Stimulated activated naive CD8-positive, alpha-beta T cell treated with anti-CD3 and anti-CD28 coated beads, Interleukin-15, Interleukin-2, amounts not matched to agents 100 ng/mL and 50 ng/mL, for 24 hours (primary cell): ENCODE measurements at regions not wholly inside any gene's neighbourhood (a gene's known extent, or its start where the extent isn't known, plus 50 kb on each side); places are given as distances from the start of the nearest gene placed in this dataset.
A peak's percentile ranks its signal among the peaks of the same experiment; 100 is the strongest.

Experiments
- H3K27ac Mint-ChIP-seq: one replicate; pipeline ENCODE4 v1.8.0; 2021; ENCODE audit warnings: mild to moderate bottlenecking, mixed read lengths
- H3K27me3 Mint-ChIP-seq: one replicate; pipeline ENCODE4 v1.8.0; 2021; ENCODE audit warnings: mixed read lengths
- H3K36me3 Mint-ChIP-seq: one replicate; pipeline ENCODE4 v1.8.0; 2021; ENCODE audit warnings: low read depth, mixed read lengths
- H3K4me1 Mint-ChIP-seq: one replicate; pipeline ENCODE4 v1.8.0; 2021; ENCODE audit warnings: low read depth, mixed read lengths
- H3K4me3 Mint-ChIP-seq: one replicate; pipeline ENCODE4 v1.8.0; 2021; ENCODE audit warnings: mild to moderate bottlenecking, mixed read lengths
- H3K9me3 Mint-ChIP-seq: one replicate; pipeline ENCODE4 v1.8.0; 2021; ENCODE audit warnings: mixed read lengths

GRCh38 chr14:31936115-31936514, 141.0 kb upstream of the ARHGAP5 start:
- Mint-ChIP-seq H3K27ac (no peak overlapping the region), H3K9me3 (no peaks in the 10 kb centered on the region), H3K36me3 (no peaks in the 10 kb centered on the region), H3K4me3 (no peak overlapping the region), H3K4me1 (peaks cover 10% of the 10 kb centered on the region), H3K27me3 (no peaks in the 10 kb centered on the region)

DNA sequence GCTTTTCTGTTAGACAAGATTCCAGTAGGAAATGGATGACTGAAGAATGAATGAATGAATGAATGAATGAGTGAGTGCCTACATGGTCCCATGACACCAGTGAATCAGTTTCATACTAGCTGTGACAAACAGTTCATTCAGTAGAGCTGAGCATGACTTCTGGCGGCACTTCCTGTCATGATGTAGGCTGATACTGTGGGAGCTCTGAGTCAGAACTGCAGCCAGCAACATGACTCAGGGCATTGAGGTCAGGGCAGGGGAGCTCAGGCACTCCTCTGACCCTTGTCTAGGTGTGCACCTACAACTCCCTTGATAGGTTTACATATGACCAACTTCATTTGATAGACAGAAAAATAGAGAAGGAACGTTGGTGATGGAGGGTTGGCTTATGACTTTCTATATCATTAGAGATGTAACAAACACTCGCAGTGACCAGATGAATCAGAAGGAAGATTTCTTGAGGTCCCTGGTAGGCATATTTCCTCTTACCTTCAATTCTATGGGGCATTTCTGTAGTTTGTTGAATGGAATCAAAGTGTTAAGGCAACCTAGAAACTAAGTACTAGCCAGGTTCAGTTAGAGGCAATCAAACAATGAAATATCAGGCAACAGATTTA, 139.3 kb upstream of the ARHGAP5 start:
- no peaks in the 10 kb centered on the region for H3K27me3 Mint-ChIP-seq
- peaks cover 10% of the 10 kb centered on the region for H3K4me1 Mint-ChIP-seq
- peak overlapping the region; percentile 53 for H3K27ac Mint-ChIP-seq
- H3K9me3 Mint-ChIP-seq, result no peaks in the 10 kb centered on the region
- no peak overlapping the region for H3K4me3 Mint-ChIP-seq
- no peaks in the 10 kb centered on the region for H3K36me3 Mint-ChIP-seq

GRCh38 chr14:31939934-31940333, 137.2 kb upstream of the ARHGAP5 start:
- Mint-ChIP-seq H3K4me3 (no peak overlapping the region), H3K27me3 (no peaks in the 10 kb centered on the region), H3K4me1 (peaks cover 18% of the 10 kb centered on the region), H3K27ac (no peak overlapping the region), H3K36me3 (no peaks in the 10 kb centered on the region), H3K9me3 (no peaks in the 10 kb centered on the region)

GRCh38 chr14:31941487-31941886, 135.6 kb upstream of the ARHGAP5 start:
- H3K27me3 Mint-ChIP-seq, result no peaks in the 10 kb centered on the region
- H3K36me3 Mint-ChIP-seq, result no peaks in the 10 kb centered on the region
- peaks cover 23% of the 10 kb centered on the region for H3K4me1 Mint-ChIP-seq
- no peaks in the 10 kb centered on the region for H3K9me3 Mint-ChIP-seq
- H3K27ac Mint-ChIP-seq, result no peak overlapping the region
- H3K4me3 Mint-ChIP-seq, result no peak overlapping the region

- Mint-ChIP-seq H3K27ac (no peak overlapping the region), H3K4me1 (peaks cover 22% of the 10 kb centered on the region), H3K36me3 (no peaks in the 10 kb centered on the region)
Measured at GRCh38 chr14:31942166-31942841, 134.8 kb upstream of the ARHGAP5 start.

GRCh38 chr14:31943217-31943799, 133.8 kb upstream of the ARHGAP5 start:
- Mint-ChIP-seq H3K36me3 (no peaks in the 10 kb centered on the region), H3K4me1 (peaks cover 13% of the 10 kb centered on the region), H3K4me3 (no peak overlapping the region), H3K27me3 (no peaks in the 10 kb centered on the region), H3K27ac (no peak overlapping the region), H3K9me3 (no peaks in the 10 kb centered on the region)

More at GRCh38 chr14:31942166-31942841, 134.8 kb upstream of the ARHGAP5 start:
- Mint-ChIP-seq H3K9me3 (no peaks in the 10 kb centered on the region), H3K4me3 (no peak overlapping the region), H3K27me3 (no peaks in the 10 kb centered on the region)

DNA sequence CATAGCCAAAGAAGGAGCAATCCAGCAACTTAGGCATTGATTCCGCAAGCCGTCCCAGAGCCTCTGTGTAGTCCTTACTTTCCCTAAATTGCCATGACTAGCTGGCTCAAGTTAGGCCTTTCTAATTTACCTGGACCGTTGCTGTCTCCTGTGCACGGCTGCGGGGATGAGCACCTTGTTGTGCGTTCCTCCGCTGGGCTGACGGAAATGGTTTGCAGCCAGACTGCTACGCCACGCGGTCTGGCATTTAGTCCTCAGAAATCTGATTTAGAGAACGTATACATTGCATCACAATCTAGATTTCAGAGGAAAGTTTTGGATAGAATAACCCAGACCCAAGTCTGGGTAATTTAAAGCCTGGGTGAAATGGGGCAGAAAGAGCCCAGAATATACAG, 133.2 kb upstream of the ARHGAP5 start:
- H3K9me3 Mint-ChIP-seq, result no peaks in the 10 kb centered on the region
- no peak overlapping the region for H3K27ac Mint-ChIP-seq
- no peak overlapping the region for H3K4me3 Mint-ChIP-seq
- H3K36me3 Mint-ChIP-seq, result no peaks in the 10 kb centered on the region
- no peaks in the 10 kb centered on the region for H3K27me3 Mint-ChIP-seq
- H3K4me1 Mint-ChIP-seq, result peaks cover 13% of the 10 kb centered on the region

- H3K9me3 Mint-ChIP-seq, result no peaks in the 10 kb centered on the region
- no peak overlapping the region for H3K27ac Mint-ChIP-seq
- H3K4me3 Mint-ChIP-seq, result no peak overlapping the region
- no peaks in the 10 kb centered on the region for H3K27me3 Mint-ChIP-seq
- H3K36me3 Mint-ChIP-seq, result no peaks in the 10 kb centered on the region
- peaks cover 13% of the 10 kb centered on the region for H3K4me1 Mint-ChIP-seq
Measured at GRCh38 chr14:31944256-31945073, 132.6 kb upstream of the ARHGAP5 start.

DNA sequence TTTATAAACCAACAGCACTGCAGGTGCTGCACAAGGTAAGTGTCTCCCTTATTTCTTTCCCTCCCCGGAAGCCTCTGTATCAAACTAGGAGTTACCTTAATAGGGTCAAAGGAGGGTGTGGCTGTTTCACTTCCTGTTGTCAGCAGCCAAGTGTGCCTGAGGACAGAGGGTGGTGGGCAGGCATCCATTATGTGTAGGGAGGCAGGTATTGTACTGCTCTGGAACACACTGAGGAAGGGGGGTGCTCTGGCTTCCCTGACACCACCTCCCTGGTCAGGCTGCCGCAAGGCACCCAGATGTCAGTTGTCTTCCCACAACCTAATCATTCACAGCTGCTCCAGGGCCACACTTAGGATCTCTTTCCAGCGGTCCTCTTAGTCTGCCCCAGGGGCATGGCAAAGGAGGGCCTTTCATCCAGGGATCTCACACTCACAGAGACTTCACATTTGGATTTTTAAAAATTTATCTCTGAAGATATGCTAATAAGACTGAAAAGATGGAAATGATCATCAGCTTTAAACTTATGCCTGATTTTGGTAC, 132.0 kb upstream of the ARHGAP5 start:
- peaks cover 13% of the 10 kb centered on the region for H3K4me1 Mint-ChIP-seq
- no peaks in the 10 kb centered on the region for H3K36me3 Mint-ChIP-seq
- H3K9me3 Mint-ChIP-seq, result no peaks in the 10 kb centered on the region
- no peak overlapping the region for H3K4me3 Mint-ChIP-seq
- H3K27ac Mint-ChIP-seq, result no peak overlapping the region
- no peaks in the 10 kb centered on the region for H3K27me3 Mint-ChIP-seq

- no peaks in the 10 kb centered on the region for H3K36me3 Mint-ChIP-seq
- H3K27ac Mint-ChIP-seq, result no peak overlapping the region
- no peaks in the 10 kb centered on the region for H3K27me3 Mint-ChIP-seq
- H3K9me3 Mint-ChIP-seq, result no peaks in the 10 kb centered on the region
- H3K4me3 Mint-ChIP-seq, result no peak overlapping the region
- peaks cover 13% of the 10 kb centered on the region for H3K4me1 Mint-ChIP-seq
Measured at GRCh38 chr14:31945701-31946100, 131.4 kb upstream of the ARHGAP5 start.

DNA sequence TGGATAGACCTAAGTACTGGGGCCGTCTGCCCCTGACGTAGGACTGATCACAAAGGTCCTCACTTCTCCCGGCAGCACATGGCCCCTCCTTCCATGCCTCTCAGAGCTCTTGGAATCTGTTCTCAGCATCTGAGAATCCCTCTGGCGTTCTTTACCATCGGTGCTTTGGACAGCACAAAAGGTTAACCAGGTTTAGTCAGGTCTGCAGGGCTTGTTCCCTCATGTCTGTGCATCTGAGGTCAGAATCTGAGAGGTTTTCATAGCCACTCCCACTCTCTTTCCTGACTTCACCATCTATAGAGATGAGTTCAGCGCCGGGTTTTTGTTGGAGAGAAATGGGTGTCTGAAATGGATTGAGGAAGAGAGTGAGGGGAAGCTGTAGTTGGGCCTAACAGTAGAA, 130.0 kb upstream of the ARHGAP5 start:
- no peaks in the 10 kb centered on the region for H3K9me3 Mint-ChIP-seq
- no peak overlapping the region for H3K4me3 Mint-ChIP-seq
- no peaks in the 10 kb centered on the region for H3K36me3 Mint-ChIP-seq
- peaks cover 13% of the 10 kb centered on the region for H3K4me1 Mint-ChIP-seq
- H3K27me3 Mint-ChIP-seq, result no peaks in the 10 kb centered on the region
- H3K27ac Mint-ChIP-seq, result no peak overlapping the region

DNA sequence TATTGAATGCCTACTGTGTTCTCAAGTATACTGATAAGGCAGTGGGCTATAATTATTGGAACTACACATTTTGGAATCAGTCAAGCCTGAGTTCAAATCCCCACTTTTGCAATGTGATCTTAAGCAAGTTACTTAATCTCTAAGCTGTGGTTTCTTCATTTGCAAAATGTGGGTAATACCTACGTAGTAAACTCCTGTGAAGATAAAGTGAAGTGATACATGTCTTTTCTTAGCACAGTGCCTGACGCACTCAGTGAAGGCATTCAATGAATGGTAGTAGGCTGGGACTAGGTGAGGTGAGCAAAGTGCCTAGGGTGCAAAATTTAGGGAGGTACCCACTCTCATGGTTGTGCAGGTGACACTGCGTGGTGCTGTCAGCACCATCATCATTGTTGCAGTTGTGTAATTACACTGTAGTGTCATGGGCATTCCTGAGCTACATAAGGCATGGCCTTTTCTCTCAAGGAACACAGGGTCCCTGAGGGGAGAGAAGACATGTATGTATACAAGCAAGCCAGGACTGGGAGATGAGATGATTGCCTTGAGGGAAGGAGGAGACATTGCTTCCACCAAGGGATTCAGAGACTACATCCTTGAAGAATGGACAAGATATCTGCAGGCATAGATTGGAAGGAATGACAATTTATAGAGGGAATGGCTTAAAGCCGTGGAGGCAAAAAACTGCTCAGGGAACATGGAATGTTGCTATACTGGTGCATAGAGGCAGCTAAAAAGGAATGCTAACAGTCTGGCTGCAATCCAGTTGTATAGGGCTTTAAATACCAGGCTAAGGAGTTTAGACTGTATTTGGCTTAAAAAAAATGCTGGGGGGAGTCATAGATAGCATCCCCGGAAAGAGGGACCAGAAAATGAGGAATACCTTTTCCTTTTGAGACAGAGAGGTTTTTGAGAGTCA, 129.2 kb upstream of the ARHGAP5 start:
- Mint-ChIP-seq H3K4me3 (no peak overlapping the region), H3K27ac (no peak overlapping the region), H3K4me1 (peaks cover 13% of the 10 kb centered on the region), H3K27me3 (no peaks in the 10 kb centered on the region), H3K36me3 (no peaks in the 10 kb centered on the region), H3K9me3 (no peaks in the 10 kb centered on the region)

- H3K9me3 Mint-ChIP-seq, result no peaks in the 10 kb centered on the region
- no peak overlapping the region for H3K4me3 Mint-ChIP-seq
- no peaks in the 10 kb centered on the region for H3K27me3 Mint-ChIP-seq
- H3K36me3 Mint-ChIP-seq, result no peaks in the 10 kb centered on the region
- no peak overlapping the region for H3K27ac Mint-ChIP-seq
- H3K4me1 Mint-ChIP-seq, result peaks cover 7% of the 10 kb centered on the region
Measured at GRCh38 chr14:31949709-31950108, 127.4 kb upstream of the ARHGAP5 start.

DNA sequence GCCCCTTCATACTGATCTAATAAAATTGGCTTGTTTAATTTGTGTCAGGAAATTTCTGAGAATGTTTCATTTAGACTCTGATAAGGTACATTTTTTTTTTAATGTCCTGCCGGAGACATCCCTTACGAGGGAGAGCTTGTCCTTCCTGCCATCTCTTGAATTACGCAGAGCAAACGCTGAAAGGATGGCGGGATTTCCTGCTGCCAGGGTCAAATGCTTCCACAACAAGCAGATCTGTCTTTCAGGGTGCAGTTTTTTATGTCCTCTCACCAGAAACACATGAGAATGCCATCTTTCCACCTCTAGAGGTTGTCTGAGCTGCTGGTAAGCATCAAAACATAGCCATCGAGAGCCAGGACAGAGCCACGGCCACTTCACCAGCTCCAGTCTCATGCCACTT, 126.8 kb upstream of the ARHGAP5 start:
- Mint-ChIP-seq H3K36me3 (no peaks in the 10 kb centered on the region), H3K27me3 (no peaks in the 10 kb centered on the region), H3K27ac (no peak overlapping the region), H3K9me3 (no peaks in the 10 kb centered on the region), H3K4me3 (no peak overlapping the region), H3K4me1 (peaks cover under 1% of the 10 kb centered on the region)
